ENCODE measurements at regions not wholly inside any gene's neighbourhood (a gene's known extent, or its start where the extent isn't known, plus 50 kb on each side); places are given as distances from the start of the nearest gene placed in this dataset.
"Not testable (repeated sequence)": the region's sequence is repeated elsewhere in the genome, so short reads cannot be mapped to it uniquely, and the experiment has no call there.

- H3K4me1 ChIP-seq (ENCODE audit: control insufficient read depth in 1 of 2, insufficient read depth in 2 of 2, low read length in 2 of 2) = no peaks in the 10 kb centered on the region
- no peaks in the 10 kb centered on the region for H3K27me3 ChIP-seq (ENCODE audit: low read depth, low read length)
- H3K9me3 ChIP-seq (ENCODE audit: control insufficient read depth in 1 of 2, low read length in 2 of 2) = no peaks in the 10 kb centered on the region
- H3K27ac ChIP-seq (ENCODE audit: low read length) = no peak overlapping the region
- H3K4me3 ChIP-seq (ENCODE audit: low read depth in 1 of 2, low read length in 2 of 2) = no peak overlapping the region
- no peaks in the 10 kb centered on the region for H3K36me3 ChIP-seq (ENCODE audit: control insufficient read depth in 1 of 2, insufficient read depth in 2 of 2, low read length in 2 of 2)
Measured at GRCh38 chr2:35496022-35496421, 859.6 kb upstream of the CRIM1 start.

GRCh38 chr2:35495182-35495581 is 860.4 kb upstream of the CRIM1 start:
- Histone ChIP-seq H3K27ac (ENCODE audit: low read length) (no peak overlapping the region), H3K9me3 (ENCODE audit: control insufficient read depth in 1 of 2, low read length in 2 of 2) (no peaks in the 10 kb centered on the region), H3K4me3 (ENCODE audit: low read depth in 1 of 2, low read length in 2 of 2) (no peak overlapping the region), H3K36me3 (ENCODE audit: control insufficient read depth in 1 of 2, insufficient read depth in 2 of 2, low read length in 2 of 2) (no peaks in the 10 kb centered on the region), H3K4me1 (ENCODE audit: control insufficient read depth in 1 of 2, insufficient read depth in 2 of 2, low read length in 2 of 2) (no peaks in the 10 kb centered on the region), H3K27me3 (ENCODE audit: low read depth, low read length) (no peaks in the 10 kb centered on the region)

GRCh38 chr2:35478121-35478520 is 877.5 kb upstream of the CRIM1 start:
- H3K36me3 ChIP-seq (ENCODE audit: control insufficient read depth in 1 of 2, insufficient read depth in 2 of 2, low read length in 2 of 2); H3K27me3 ChIP-seq (ENCODE audit: low read depth, low read length); H3K9me3 ChIP-seq (ENCODE audit: control insufficient read depth in 1 of 2, low read length in 2 of 2); H3K27ac ChIP-seq (ENCODE audit: low read length); H3K4me3 ChIP-seq (ENCODE audit: low read depth in 1 of 2, low read length in 2 of 2); H3K4me1 ChIP-seq (ENCODE audit: control insufficient read depth in 1 of 2, insufficient read depth in 2 of 2, low read length in 2 of 2): not testable (repeated sequence)

GRCh38 chr2:35468245-35468644 is 887.3 kb upstream of the CRIM1 start:
- Histone ChIP-seq H3K27me3 (ENCODE audit: low read depth, low read length) (no peaks in the 10 kb centered on the region), H3K4me1 (ENCODE audit: control insufficient read depth in 1 of 2, insufficient read depth in 2 of 2, low read length in 2 of 2) (no peaks in the 10 kb centered on the region), H3K36me3 (ENCODE audit: control insufficient read depth in 1 of 2, insufficient read depth in 2 of 2, low read length in 2 of 2) (no peaks in the 10 kb centered on the region), H3K9me3 (ENCODE audit: control insufficient read depth in 1 of 2, low read length in 2 of 2) (no peaks in the 10 kb centered on the region), H3K4me3 (ENCODE audit: low read depth in 1 of 2, low read length in 2 of 2) (no peak overlapping the region), H3K27ac (ENCODE audit: low read length) (no peak overlapping the region)

- Histone ChIP-seq H3K27me3 (ENCODE audit: low read depth, low read length) (no peaks in the 10 kb centered on the region), H3K9me3 (ENCODE audit: control insufficient read depth in 1 of 2, low read length in 2 of 2) (no peaks in the 10 kb centered on the region), H3K27ac (ENCODE audit: low read length) (no peak overlapping the region), H3K4me3 (ENCODE audit: low read depth in 1 of 2, low read length in 2 of 2) (no peak overlapping the region), H3K36me3 (ENCODE audit: control insufficient read depth in 1 of 2, insufficient read depth in 2 of 2, low read length in 2 of 2) (no peaks in the 10 kb centered on the region), H3K4me1 (ENCODE audit: control insufficient read depth in 1 of 2, insufficient read depth in 2 of 2, low read length in 2 of 2) (no peaks in the 10 kb centered on the region)
Measured at GRCh38 chr2:35463805-35464596, 891.6 kb upstream of the CRIM1 start.

- Histone ChIP-seq H3K4me1 (ENCODE audit: control insufficient read depth in 1 of 2, insufficient read depth in 2 of 2, low read length in 2 of 2) (no peaks in the 10 kb centered on the region), H3K4me3 (ENCODE audit: low read depth in 1 of 2, low read length in 2 of 2) (no peak overlapping the region), H3K27ac (ENCODE audit: low read length) (no peak overlapping the region), H3K9me3 (ENCODE audit: control insufficient read depth in 1 of 2, low read length in 2 of 2) (no peaks in the 10 kb centered on the region), H3K36me3 (ENCODE audit: control insufficient read depth in 1 of 2, insufficient read depth in 2 of 2, low read length in 2 of 2) (no peaks in the 10 kb centered on the region), H3K27me3 (ENCODE audit: low read depth, low read length) (no peaks in the 10 kb centered on the region)
Measured at GRCh38 chr2:35462226-35462998, 893.2 kb upstream of the CRIM1 start.

GRCh38 chr2:35461406-35461805 is 894.2 kb upstream of the CRIM1 start:
- Histone ChIP-seq H3K27ac (ENCODE audit: low read length) (no peak overlapping the region), H3K4me1 (ENCODE audit: control insufficient read depth in 1 of 2, insufficient read depth in 2 of 2, low read length in 2 of 2) (no peaks in the 10 kb centered on the region), H3K9me3 (ENCODE audit: control insufficient read depth in 1 of 2, low read length in 2 of 2) (no peaks in the 10 kb centered on the region), H3K36me3 (ENCODE audit: control insufficient read depth in 1 of 2, insufficient read depth in 2 of 2, low read length in 2 of 2) (no peaks in the 10 kb centered on the region), H3K4me3 (ENCODE audit: low read depth in 1 of 2, low read length in 2 of 2) (no peak overlapping the region), H3K27me3 (ENCODE audit: low read depth, low read length) (no peaks in the 10 kb centered on the region)

GRCh38 chr2:35454966-35455638 is 900.5 kb upstream of the CRIM1 start:
- Histone ChIP-seq H3K9me3 (ENCODE audit: control insufficient read depth in 1 of 2, low read length in 2 of 2) (no peaks in the 10 kb centered on the region), H3K27ac (ENCODE audit: low read length) (no peak overlapping the region)

GRCh38 chr2:35447821-35448220 is 907.8 kb upstream of the CRIM1 start:
- H3K4me1 ChIP-seq (ENCODE audit: control insufficient read depth in 1 of 2, insufficient read depth in 2 of 2, low read length in 2 of 2) = no peaks in the 10 kb centered on the region
- H3K27me3 ChIP-seq (ENCODE audit: low read depth, low read length) = no peaks in the 10 kb centered on the region
- no peaks in the 10 kb centered on the region for H3K36me3 ChIP-seq (ENCODE audit: control insufficient read depth in 1 of 2, insufficient read depth in 2 of 2, low read length in 2 of 2)
- no peaks in the 10 kb centered on the region for H3K9me3 ChIP-seq (ENCODE audit: control insufficient read depth in 1 of 2, low read length in 2 of 2)
- H3K27ac ChIP-seq (ENCODE audit: low read length) = no peak overlapping the region
- no peak overlapping the region for H3K4me3 ChIP-seq (ENCODE audit: low read depth in 1 of 2, low read length in 2 of 2)

More at GRCh38 chr2:35454966-35455638, 900.5 kb upstream of the CRIM1 start:
- H3K36me3 ChIP-seq (ENCODE audit: control insufficient read depth in 1 of 2, insufficient read depth in 2 of 2, low read length in 2 of 2) = no peaks in the 10 kb centered on the region
- H3K4me1 ChIP-seq (ENCODE audit: control insufficient read depth in 1 of 2, insufficient read depth in 2 of 2, low read length in 2 of 2) = no peaks in the 10 kb centered on the region
- no peaks in the 10 kb centered on the region for H3K27me3 ChIP-seq (ENCODE audit: low read depth, low read length)
- H3K4me3 ChIP-seq (ENCODE audit: low read depth in 1 of 2, low read length in 2 of 2) = no peak overlapping the region

GRCh38 chr2:35447215-35447614 is 908.4 kb upstream of the CRIM1 start:
- Histone ChIP-seq H3K27ac (ENCODE audit: low read length) (no peak overlapping the region), H3K36me3 (ENCODE audit: control insufficient read depth in 1 of 2, insufficient read depth in 2 of 2, low read length in 2 of 2) (no peaks in the 10 kb centered on the region), H3K4me1 (ENCODE audit: control insufficient read depth in 1 of 2, insufficient read depth in 2 of 2, low read length in 2 of 2) (no peaks in the 10 kb centered on the region), H3K4me3 (ENCODE audit: low read depth in 1 of 2, low read length in 2 of 2) (no peak overlapping the region), H3K9me3 (ENCODE audit: control insufficient read depth in 1 of 2, low read length in 2 of 2) (no peaks in the 10 kb centered on the region), H3K27me3 (ENCODE audit: low read depth, low read length) (no peaks in the 10 kb centered on the region)

- no peaks in the 10 kb centered on the region for H3K36me3 ChIP-seq (ENCODE audit: control insufficient read depth in 1 of 2, insufficient read depth in 2 of 2, low read length in 2 of 2)
- H3K27ac ChIP-seq (ENCODE audit: low read length) = no peak overlapping the region
- H3K9me3 ChIP-seq (ENCODE audit: control insufficient read depth in 1 of 2, low read length in 2 of 2) = no peaks in the 10 kb centered on the region
- H3K4me1 ChIP-seq (ENCODE audit: control insufficient read depth in 1 of 2, insufficient read depth in 2 of 2, low read length in 2 of 2) = no peaks in the 10 kb centered on the region
- H3K4me3 ChIP-seq (ENCODE audit: low read depth in 1 of 2, low read length in 2 of 2) = no peak overlapping the region
- no peaks in the 10 kb centered on the region for H3K27me3 ChIP-seq (ENCODE audit: low read depth, low read length)
Measured at GRCh38 chr2:35443087-35443486, 912.5 kb upstream of the CRIM1 start.
